Adrenal gland (tissue), 5 donors: ENCODE measurements at regions not wholly inside any gene's neighbourhood (a gene's known extent, or its start where the extent isn't known, plus 50 kb on each side); places are given as distances from the start of the nearest gene placed in this dataset.

ENCODE experiments used
- POLR2A ChIP-seq, 2 donors: fragments of 450-650 bp; IDR thresholded peaks; one replicate each; pipeline ENCODE4 v1.6.1; 2017; ENCODE audit warnings: antibody characterized with exemption in 2 of 2, mild to moderate bottlenecking in 2 of 2, moderate library complexity in 1 of 2
- TF ChIP-seq, protein P1 (sequence below), 6 experiments: fragments of 450-650 bp in 4 of 6; fragments of 200-600 bp in 2 of 6; sonication (generic) in 1 of 6; IDR thresholded peaks; 1 replicate in 5 of 6; 2 replicates in 1 of 6; pipeline versions ENCODE4 v1.5.1 to v1.8.0; 2016 to 2021; ENCODE audit warnings: antibody characterized with exemption in 6 of 6, mild to moderate bottlenecking in 2 of 6, moderate library complexity in 1 of 6
- donor health status: DM: no; HTN: no; CAD: no.

DNA sequence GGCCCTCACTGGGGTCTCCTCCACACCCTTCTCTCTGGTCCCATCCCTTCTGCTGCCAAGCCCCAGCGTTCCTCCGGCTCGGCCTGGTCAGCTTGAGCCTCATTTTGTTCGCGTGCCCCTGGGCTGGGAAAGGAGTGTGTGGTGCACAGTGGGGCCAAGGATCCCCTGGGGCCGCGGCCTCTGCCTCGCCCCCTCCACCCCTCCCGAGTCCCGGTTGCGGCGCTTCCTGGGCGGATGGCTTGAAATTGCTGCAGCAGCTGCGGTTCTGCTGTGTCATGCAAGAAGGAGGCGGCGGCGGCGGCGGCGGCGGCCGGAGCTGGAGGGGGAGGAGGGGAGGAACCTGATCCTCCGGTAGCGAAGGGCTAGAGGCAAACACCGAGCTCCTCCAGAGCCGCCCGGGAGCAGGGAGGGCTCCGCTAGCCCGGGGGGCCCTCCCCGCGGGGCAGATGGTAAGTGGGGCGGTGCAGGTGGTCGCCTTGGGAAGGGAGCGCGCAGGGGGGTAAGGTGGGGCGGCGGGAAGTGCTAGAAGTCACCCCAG lies 217.8 kb upstream of the MKLN1 start:
- TF ChIP-seq, protein P1, sequence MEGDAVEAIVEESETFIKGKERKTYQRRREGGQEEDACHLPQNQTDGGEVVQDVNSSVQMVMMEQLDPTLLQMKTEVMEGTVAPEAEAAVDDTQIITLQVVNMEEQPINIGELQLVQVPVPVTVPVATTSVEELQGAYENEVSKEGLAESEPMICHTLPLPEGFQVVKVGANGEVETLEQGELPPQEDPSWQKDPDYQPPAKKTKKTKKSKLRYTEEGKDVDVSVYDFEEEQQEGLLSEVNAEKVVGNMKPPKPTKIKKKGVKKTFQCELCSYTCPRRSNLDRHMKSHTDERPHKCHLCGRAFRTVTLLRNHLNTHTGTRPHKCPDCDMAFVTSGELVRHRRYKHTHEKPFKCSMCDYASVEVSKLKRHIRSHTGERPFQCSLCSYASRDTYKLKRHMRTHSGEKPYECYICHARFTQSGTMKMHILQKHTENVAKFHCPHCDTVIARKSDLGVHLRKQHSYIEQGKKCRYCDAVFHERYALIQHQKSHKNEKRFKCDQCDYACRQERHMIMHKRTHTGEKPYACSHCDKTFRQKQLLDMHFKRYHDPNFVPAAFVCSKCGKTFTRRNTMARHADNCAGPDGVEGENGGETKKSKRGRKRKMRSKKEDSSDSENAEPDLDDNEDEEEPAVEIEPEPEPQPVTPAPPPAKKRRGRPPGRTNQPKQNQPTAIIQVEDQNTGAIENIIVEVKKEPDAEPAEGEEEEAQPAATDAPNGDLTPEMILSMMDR (IDR thresholded peaks at IDR 0.05), result no peak
- TF ChIP-seq POLR2A (IDR thresholded peaks at IDR 0.05), result peak; percentile 42 to 84
